RWPE2 (cell line): ENCODE measurements at regions not wholly inside any gene's neighbourhood (a gene's known extent, or its start where the extent isn't known, plus 50 kb on each side); places are given as distances from the start of the nearest gene placed in this dataset.

Source experiments
- ATAC-seq: fragments of 200-7000 bp; cut with Tn5 transposase; 3 replicates; pipeline ENCODE4 v1.9.1; 2021; ENCODE audit warnings: low read depth
- DNase-seq: peaks from one replicate; pipeline ENCODE4 v3.0.0-alpha.2; 2020; ENCODE audit warnings: low spot score
- H3K27ac ChIP-seq: fragments of 450-650 bp; 2 replicates; pipeline ENCODE4 v1.5.1; 2017; ENCODE audit warnings: mild to moderate bottlenecking; ENCODE audit not compliant: poor library complexity, severe bottlenecking
- H3K27me3 ChIP-seq: fragments of 250-450 bp; sonication (Bioruptor Pico); 2 replicates; pipeline ENCODE4 v1.5.1; 2021; ENCODE audit warnings: mild to moderate bottlenecking, moderate library complexity; ENCODE audit not compliant: insufficient read depth, poor library complexity, severe bottlenecking
- H3K36me3 ChIP-seq: fragments of 250-450 bp; sonication (Bioruptor Pico); 2 replicates; pipeline ENCODE4 v1.5.1; 2020; ENCODE audit warnings: low read depth, mild to moderate bottlenecking, moderate library complexity
- H3K4me1 ChIP-seq: fragments of 250-450 bp; sonication (Bioruptor Pico); 2 replicates; pipeline ENCODE4 v1.5.1; 2021; ENCODE audit warnings: mild to moderate bottlenecking, moderate library complexity; ENCODE audit not compliant: insufficient read depth, poor library complexity, severe bottlenecking
- H3K4me3 ChIP-seq: fragments of 250-450 bp; sonication (Bioruptor Pico); 2 replicates; pipeline ENCODE4 v1.5.1; 2021; ENCODE audit warnings: mild to moderate bottlenecking, moderate library complexity; ENCODE audit not compliant: severe bottlenecking
- H3K9me3 ChIP-seq: fragments of 250-450 bp; sonication (Bioruptor Pico); 2 replicates; pipeline ENCODE4 v1.5.1; 2021; ENCODE audit warnings: mild to moderate bottlenecking, moderate library complexity; ENCODE audit not compliant: severe bottlenecking
- TF ChIP-seq, protein P1 (sequence below): fragments of 450-650 bp; IDR thresholded peaks from one replicate; pipeline ENCODE4 v1.5.1; 2017; ENCODE audit warnings: mild to moderate bottlenecking, moderate library complexity; ENCODE audit not compliant: poor library complexity, severe bottlenecking

DNA sequence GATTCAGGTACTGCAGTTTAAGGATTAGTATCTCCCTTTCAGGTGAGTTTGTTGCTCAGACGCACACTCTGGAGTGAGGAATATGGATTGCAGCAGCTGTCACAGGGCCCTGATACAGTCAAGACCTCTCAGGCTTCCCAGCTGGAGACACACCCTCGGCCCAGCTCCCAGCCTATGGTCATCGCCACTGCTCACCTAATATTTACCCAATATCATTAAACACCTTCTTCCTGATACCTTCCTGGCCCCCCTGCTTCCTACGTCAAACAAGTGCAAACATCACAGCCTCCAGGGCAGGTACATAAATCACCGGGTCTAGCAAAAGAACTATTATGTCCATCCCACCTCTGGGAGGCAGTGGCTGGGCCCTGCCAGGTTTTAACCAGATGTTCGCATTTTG is 213.3 kb downstream of the MN1 start:
- TF ChIP-seq, protein P1, sequence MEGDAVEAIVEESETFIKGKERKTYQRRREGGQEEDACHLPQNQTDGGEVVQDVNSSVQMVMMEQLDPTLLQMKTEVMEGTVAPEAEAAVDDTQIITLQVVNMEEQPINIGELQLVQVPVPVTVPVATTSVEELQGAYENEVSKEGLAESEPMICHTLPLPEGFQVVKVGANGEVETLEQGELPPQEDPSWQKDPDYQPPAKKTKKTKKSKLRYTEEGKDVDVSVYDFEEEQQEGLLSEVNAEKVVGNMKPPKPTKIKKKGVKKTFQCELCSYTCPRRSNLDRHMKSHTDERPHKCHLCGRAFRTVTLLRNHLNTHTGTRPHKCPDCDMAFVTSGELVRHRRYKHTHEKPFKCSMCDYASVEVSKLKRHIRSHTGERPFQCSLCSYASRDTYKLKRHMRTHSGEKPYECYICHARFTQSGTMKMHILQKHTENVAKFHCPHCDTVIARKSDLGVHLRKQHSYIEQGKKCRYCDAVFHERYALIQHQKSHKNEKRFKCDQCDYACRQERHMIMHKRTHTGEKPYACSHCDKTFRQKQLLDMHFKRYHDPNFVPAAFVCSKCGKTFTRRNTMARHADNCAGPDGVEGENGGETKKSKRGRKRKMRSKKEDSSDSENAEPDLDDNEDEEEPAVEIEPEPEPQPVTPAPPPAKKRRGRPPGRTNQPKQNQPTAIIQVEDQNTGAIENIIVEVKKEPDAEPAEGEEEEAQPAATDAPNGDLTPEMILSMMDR, result no peak
- no peak for DNase-seq
- Histone ChIP-seq H3K27ac (no peak overlapping the region), H3K4me3 (no peak overlapping the region), H3K36me3 (no peaks in the 10 kb centered on the region), H3K4me1 (no peaks in the 10 kb centered on the region), H3K27me3 (no peaks in the 10 kb centered on the region), H3K9me3 (no peaks in the 10 kb centered on the region)
- no peak for ATAC-seq

DNA sequence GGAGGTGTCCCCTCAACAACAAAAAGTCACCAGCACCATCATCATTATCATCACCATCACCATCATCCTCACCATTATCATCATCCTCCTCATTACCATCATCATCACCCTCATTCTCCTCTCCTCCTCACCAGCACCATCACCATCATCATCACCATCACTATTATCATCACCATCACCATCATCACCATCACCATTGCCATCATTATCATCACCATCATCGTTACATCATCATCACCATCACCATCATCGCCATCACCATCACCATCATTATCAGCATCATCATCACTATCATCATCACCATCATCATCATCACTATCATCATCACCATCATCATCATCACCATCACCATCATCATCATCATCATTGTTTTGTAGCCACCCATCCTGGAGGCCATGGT is 212.6 kb downstream of the MN1 start:
- Histone ChIP-seq H3K4me3 (no peak overlapping the region), H3K4me1 (no peaks in the 10 kb centered on the region), H3K9me3 (no peaks in the 10 kb centered on the region), H3K27ac (no peak overlapping the region), H3K36me3 (no peaks in the 10 kb centered on the region), H3K27me3 (no peaks in the 10 kb centered on the region)
- ATAC-seq, result no peak
- TF ChIP-seq, protein P1, result no peak
- DNase-seq, result no peak

DNA sequence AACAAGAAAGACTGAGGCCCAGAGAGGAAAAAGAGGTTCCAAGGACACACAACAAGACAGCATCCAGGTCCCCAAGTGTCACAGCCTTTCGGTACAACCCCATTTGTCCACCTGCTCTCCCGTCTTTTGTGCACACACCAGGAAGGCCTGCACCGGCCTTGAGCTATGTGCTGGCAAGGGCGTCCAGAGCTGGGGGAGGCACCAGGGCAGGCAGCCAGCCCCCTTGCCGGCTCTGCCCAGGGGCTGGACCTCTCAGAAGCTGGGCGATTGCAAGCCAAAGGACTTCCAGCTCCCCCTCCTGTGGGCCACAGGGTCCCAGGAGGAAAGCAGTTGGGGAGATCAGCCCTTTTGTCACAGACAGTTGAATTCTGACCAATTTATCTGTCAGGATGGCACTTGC is 210.5 kb downstream of the MN1 start:
- Histone ChIP-seq H3K9me3 (no peaks in the 10 kb centered on the region), H3K4me1 (no peaks in the 10 kb centered on the region), H3K4me3 (no peak overlapping the region), H3K27ac (no peak overlapping the region), H3K27me3 (no peaks in the 10 kb centered on the region), H3K36me3 (no peaks in the 10 kb centered on the region)
- TF ChIP-seq, protein P1, result no peak
- DNase-seq (no peak), ATAC-seq (no peak)

DNA sequence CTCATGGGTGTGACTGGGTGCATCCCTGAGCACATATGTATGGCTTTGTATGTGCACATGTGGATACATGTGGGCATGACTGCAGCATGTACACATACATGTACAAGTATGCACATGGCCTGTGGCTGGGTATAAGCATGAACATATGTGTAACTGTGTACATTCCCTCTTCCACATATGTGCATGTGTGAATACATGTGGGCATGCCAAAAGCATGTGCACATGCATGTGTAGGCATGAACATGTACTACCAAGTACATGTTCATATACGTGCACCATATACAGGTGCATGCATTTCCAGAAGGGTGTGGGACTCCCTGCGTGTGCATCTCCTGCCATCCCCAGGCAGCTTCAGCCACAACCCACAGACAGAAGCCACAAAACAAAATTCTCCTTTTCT is 208.2 kb downstream of the MN1 start:
- Histone ChIP-seq H3K4me1 (no peaks in the 10 kb centered on the region), H3K4me3 (no peak overlapping the region), H3K36me3 (no peaks in the 10 kb centered on the region), H3K27ac (no peak overlapping the region), H3K9me3 (no peaks in the 10 kb centered on the region), H3K27me3 (no peaks in the 10 kb centered on the region)
- DNase-seq (no peak), ATAC-seq (no peak)
- TF ChIP-seq, protein P1, result no peak

DNA sequence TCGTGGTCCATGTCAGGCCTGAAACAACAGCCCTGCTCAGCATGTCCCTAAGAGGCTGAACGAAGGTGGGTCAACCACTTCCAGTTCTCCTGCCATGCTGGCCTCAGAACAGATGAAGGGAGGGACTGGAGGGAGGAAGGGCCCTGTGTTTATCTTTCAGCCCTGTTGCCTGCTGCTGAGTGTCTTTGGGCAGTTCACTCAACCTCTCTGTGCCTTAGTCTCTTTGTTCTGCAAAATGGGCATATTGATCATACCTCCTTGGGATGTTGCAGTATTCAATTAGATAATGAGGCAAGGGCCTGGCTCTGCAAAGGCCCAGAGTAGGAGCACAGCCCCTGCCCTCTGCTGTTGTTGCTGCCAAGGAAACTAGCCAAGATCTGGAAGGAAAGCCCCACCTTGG is 207.5 kb downstream of the MN1 start:
- Histone ChIP-seq H3K4me1 (no peaks in the 10 kb centered on the region), H3K4me3 (no peak overlapping the region), H3K36me3 (no peaks in the 10 kb centered on the region), H3K9me3 (peaks cover 2% of the 10 kb centered on the region), H3K27ac (no peak overlapping the region), H3K27me3 (no peaks in the 10 kb centered on the region)
- DNase-seq (no peak), ATAC-seq (no peak)
- TF ChIP-seq, protein P1, result no peak
